HepG2 (cell line): ENCODE measurements at regions not wholly inside any gene's neighbourhood (a gene's known extent, or its start where the extent isn't known, plus 50 kb on each side); places are given as distances from the start of the nearest gene placed in this dataset.
A peak's percentile ranks its signal among the peaks of the same experiment; 100 is the strongest.

Source experiments
- BCL6 ChIP-seq: IDR thresholded peaks from 2 replicates; pipeline ENCODE4 v1.6.1; 2016; ENCODE audit warnings: missing genetic modification reagents, missing compliant biosample characterization
- IKZF1 ChIP-seq: fragments of 450-650 bp; IDR thresholded peaks from 2 replicates; pipeline ENCODE4 v1.7.1; 2016
- KDM5A ChIP-seq: fragments of 200-600 bp; sonication (generic); IDR thresholded peaks from 2 replicates; pipeline ENCODE4 v1.7.0; 2018; ENCODE audit warnings: antibody characterized with exemption, mild to moderate bottlenecking, low read length, borderline replicate concordance
- MAFK ChIP-seq, 2 experiments: IDR thresholded peaks in 1 of 2; conservative IDR thresholded peaks in 1 of 2; 2 replicates each; pipeline ENCODE4 v1.6.1; 2011; ENCODE audit warnings: improper control_type of control experiment in 2 of 2, low read length in 2 of 2
- NFIC ChIP-seq: IDR thresholded peaks from 2 replicates; pipeline ENCODE4 v1.6.1; 2012; ENCODE audit warnings: mild to moderate bottlenecking, low read length, inconsistent platforms
- PAF1 ChIP-seq: IDR thresholded peaks from 2 replicates; pipeline ENCODE4 v1.6.1; 2016; ENCODE audit warnings: missing genetic modification reagents, missing compliant biosample characterization
- RBM22 ChIP-seq: fragments of 200-400 bp; formaldehyde crosslinking; optimal IDR thresholded peaks from 2 replicates; pipeline ENCODE3; 2017; ENCODE audit warnings: mild to moderate bottlenecking, low read length, moderate library complexity
- RBM39 ChIP-seq: fragments of 200-400 bp; formaldehyde crosslinking; IDR thresholded peaks from one replicate; pipeline ENCODE4 v1.6.1; 2018; ENCODE audit warnings: antibody characterized with exemption, mild to moderate bottlenecking, low read depth, low read length; ENCODE audit not compliant: poor library complexity, severe bottlenecking
- RFXANK ChIP-seq: IDR thresholded peaks from 2 replicates; pipeline ENCODE4 v1.6.1; 2016
- SATB2 ChIP-seq: sonication (generic); formaldehyde crosslinking; IDR thresholded peaks from 2 replicates; pipeline ENCODE4 v1.5.0; 2020; ENCODE audit warnings: missing genetic modification reagents
- SMAD9 ChIP-seq: sonication (generic); formaldehyde crosslinking; IDR thresholded peaks from 2 replicates; pipeline ENCODE4 v1.5.1; 2020; ENCODE audit warnings: mild to moderate bottlenecking, missing genetic modification reagents
- SNAI1 ChIP-seq: sonication (generic); formaldehyde crosslinking; IDR thresholded peaks from 2 replicates; pipeline ENCODE4 v1.5.0; 2020; ENCODE audit warnings: mild to moderate bottlenecking, missing genetic modification reagents, borderline replicate concordance
- ZFP37 ChIP-seq: sonication (generic); formaldehyde crosslinking; IDR thresholded peaks from 2 replicates; pipeline ENCODE4 v1.4.0; 2020; ENCODE audit warnings: missing genetic modification reagents, borderline replicate concordance
- ZNF10 ChIP-seq: sonication (generic); formaldehyde crosslinking; IDR thresholded peaks from 2 replicates; pipeline ENCODE4 v1.4.0; 2020; ENCODE audit warnings: mild to moderate bottlenecking, low read depth, missing genetic modification reagents, borderline replicate concordance
- ZNF562 ChIP-seq: sonication (generic); formaldehyde crosslinking; IDR thresholded peaks from 2 replicates; pipeline ENCODE4 v1.8.0; 2022; ENCODE audit warnings: missing genetic modification reagents, borderline replicate concordance
- TF ChIP-seq, protein P1 (sequence below): sonication (generic); formaldehyde crosslinking; IDR thresholded peaks from 2 replicates; pipeline ENCODE4 v1.4.0; 2020; ENCODE audit warnings: missing genetic modification reagents
- TF ChIP-seq, protein P2 (sequence below): sonication (generic); formaldehyde crosslinking; IDR thresholded peaks from 2 replicates; pipeline ENCODE4 v1.4.0; 2020; ENCODE audit warnings: mild to moderate bottlenecking, missing genetic modification reagents
- TF ChIP-seq, protein P3 (sequence below), 2 experiments: sonication (generic) in 1 of 2; formaldehyde crosslinking in 1 of 2; IDR thresholded peaks; 2 replicates each; pipeline versions ENCODE4 v1.6.1 to v1.9.0; 2014 to 2022; ENCODE audit warnings: antibody characterized with exemption in 1 of 2, borderline replicate concordance in 1 of 2, inconsistent platforms in 1 of 2, low read depth in 1 of 2, missing genetic modification reagents in 1 of 2
- TF ChIP-seq, protein P4 (sequence below): sonication (generic); formaldehyde crosslinking; IDR thresholded peaks from 2 replicates; pipeline ENCODE4 v1.8.0; 2022; ENCODE audit warnings: missing genetic modification reagents, mild to moderate bottlenecking, moderate library complexity, borderline replicate concordance

DNA sequence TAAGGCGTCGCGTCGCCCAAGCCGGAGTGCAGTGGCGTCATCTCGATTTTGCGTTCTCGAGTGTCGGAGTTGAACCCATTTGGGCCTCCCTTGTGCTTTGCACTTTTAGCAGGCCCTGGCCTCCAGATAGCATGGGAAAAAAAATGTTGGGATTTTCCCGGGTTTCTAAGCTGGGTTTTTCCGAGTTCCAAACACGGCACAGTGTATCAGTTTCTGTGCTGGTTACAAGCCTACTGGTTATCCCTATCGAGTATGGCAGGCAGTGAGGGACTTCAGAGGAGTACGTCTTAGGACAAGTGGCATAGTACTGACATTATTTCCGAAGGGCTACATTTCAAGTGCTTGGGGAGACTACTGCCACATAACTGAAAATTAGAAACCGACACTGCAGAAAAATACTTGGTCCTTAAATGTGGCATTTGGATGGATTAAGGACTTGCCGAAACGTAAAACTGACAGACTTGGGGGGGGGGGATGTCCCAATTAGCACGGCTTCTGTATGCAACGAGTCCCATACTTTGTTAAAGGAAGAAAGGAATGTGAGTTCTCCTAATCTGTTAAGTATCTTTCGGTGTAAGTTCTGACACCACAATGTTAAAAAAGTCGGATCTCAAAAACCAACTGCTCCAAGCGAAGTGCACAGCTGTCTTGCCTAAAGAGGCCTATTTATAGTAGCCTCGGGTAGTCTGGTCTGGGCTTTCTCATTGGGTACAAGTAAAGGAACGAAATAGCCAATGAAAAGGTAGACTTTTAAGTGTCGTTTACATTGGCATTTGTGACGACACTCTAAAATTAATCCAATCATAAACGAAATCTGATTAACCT is 70.2 kb downstream of the HFE start (continued):
- TF ChIP-seq, protein P1, sequence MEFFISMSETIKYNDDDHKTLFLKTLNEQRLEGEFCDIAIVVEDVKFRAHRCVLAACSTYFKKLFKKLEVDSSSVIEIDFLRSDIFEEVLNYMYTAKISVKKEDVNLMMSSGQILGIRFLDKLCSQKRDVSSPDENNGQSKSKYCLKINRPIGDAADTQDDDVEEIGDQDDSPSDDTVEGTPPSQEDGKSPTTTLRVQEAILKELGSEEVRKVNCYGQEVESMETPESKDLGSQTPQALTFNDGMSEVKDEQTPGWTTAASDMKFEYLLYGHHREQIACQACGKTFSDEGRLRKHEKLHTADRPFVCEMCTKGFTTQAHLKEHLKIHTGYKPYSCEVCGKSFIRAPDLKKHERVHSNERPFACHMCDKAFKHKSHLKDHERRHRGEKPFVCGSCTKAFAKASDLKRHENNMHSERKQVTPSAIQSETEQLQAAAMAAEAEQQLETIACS: peak; percentile 52; the same call in 1 of the 2 replicates
- TF ChIP-seq IKZF1: no peak
- TF ChIP-seq RFXANK (CRISPR knock-in tag): peak; percentile 32; the same call in 1 of the 2 replicates
- TF ChIP-seq ZFP37 (CRISPR knock-in tag): no peak
- peak; percentile 87; the same call in 1 of the 2 replicates for TF ChIP-seq PAF1 (CRISPR knock-in tag)
- TF ChIP-seq, protein P2, sequence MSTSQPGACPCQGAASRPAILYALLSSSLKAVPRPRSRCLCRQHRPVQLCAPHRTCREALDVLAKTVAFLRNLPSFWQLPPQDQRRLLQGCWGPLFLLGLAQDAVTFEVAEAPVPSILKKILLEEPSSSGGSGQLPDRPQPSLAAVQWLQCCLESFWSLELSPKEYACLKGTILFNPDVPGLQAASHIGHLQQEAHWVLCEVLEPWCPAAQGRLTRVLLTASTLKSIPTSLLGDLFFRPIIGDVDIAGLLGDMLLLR (CRISPR knock-in tag): 0 out of 2 replicates have a peak, but pooled peaks have one; percentile 40
- TF ChIP-seq, protein P3, sequence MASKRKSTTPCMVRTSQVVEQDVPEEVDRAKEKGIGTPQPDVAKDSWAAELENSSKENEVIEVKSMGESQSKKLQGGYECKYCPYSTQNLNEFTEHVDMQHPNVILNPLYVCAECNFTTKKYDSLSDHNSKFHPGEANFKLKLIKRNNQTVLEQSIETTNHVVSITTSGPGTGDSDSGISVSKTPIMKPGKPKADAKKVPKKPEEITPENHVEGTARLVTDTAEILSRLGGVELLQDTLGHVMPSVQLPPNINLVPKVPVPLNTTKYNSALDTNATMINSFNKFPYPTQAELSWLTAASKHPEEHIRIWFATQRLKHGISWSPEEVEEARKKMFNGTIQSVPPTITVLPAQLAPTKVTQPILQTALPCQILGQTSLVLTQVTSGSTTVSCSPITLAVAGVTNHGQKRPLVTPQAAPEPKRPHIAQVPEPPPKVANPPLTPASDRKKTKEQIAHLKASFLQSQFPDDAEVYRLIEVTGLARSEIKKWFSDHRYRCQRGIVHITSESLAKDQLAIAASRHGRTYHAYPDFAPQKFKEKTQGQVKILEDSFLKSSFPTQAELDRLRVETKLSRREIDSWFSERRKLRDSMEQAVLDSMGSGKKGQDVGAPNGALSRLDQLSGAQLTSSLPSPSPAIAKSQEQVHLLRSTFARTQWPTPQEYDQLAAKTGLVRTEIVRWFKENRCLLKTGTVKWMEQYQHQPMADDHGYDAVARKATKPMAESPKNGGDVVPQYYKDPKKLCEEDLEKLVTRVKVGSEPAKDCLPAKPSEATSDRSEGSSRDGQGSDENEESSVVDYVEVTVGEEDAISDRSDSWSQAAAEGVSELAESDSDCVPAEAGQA (IDR thresholded peaks at IDR 0.05; ENCODE audit: low read depth): no peak
- TF ChIP-seq, protein P3 (CRISPR knock-in tag; IDR thresholded peaks at IDR 0.05; ENCODE audit: borderline replicate concordance): peak; percentile 96
- peak; percentile 100 for TF ChIP-seq RBM22
- TF ChIP-seq, protein P4, sequence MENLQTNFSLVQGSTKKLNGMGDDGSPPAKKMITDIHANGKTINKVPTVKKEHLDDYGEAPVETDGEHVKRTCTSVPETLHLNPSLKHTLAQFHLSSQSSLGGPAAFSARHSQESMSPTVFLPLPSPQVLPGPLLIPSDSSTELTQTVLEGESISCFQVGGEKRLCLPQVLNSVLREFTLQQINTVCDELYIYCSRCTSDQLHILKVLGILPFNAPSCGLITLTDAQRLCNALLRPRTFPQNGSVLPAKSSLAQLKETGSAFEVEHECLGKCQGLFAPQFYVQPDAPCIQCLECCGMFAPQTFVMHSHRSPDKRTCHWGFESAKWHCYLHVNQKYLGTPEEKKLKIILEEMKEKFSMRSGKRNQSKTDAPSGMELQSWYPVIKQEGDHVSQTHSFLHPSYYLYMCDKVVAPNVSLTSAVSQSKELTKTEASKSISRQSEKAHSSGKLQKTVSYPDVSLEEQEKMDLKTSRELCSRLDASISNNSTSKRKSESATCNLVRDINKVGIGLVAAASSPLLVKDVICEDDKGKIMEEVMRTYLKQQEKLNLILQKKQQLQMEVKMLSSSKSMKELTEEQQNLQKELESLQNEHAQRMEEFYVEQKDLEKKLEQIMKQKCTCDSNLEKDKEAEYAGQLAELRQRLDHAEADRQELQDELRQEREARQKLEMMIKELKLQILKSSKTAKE: peak; percentile 27; the same call in 1 of the 2 replicates
- no peak for TF ChIP-seq ZNF10 (CRISPR knock-in tag)
- TF ChIP-seq NFIC: peak; percentile 48; the same call in 1 of the 2 replicates
- TF ChIP-seq SMAD9 (CRISPR knock-in tag): no peak
- TF ChIP-seq SATB2 (CRISPR knock-in tag): peak; percentile 69; the same call in 1 of the 2 replicates
- TF ChIP-seq KDM5A: no peak
- no peak for TF ChIP-seq MAFK (conservative IDR thresholded peaks at IDR 0.05 in 1 of 2, IDR thresholded peaks at IDR 0.05 in 1 of 2; ENCODE audit: low read length in 2 of 2)
- TF ChIP-seq SNAI1: peak; percentile 56; the same call in 1 of the 2 replicates
- TF ChIP-seq BCL6 (CRISPR knock-in tag): peak; percentile 20; the same call in 1 of the 2 replicates
- TF ChIP-seq RBM39: no peak
- peak; percentile 69; the same call in 1 of the 2 replicates for TF ChIP-seq ZNF562
